ENCODE measurements at regions not wholly inside any gene's neighbourhood (a gene's known extent, or its start where the extent isn't known, plus 50 kb on each side); places are given as distances from the start of the nearest gene placed in this dataset.
"Not testable (repeated sequence)": the region's sequence is repeated elsewhere in the genome, so short reads cannot be mapped to it uniquely, and the experiment has no call there.

- 23 to 25% methylated on average over 5 to 7 of the region's 7 CpGs for WGBS, 2 donors
- peak in 1 of 2 donors; percentile 9 for DNase-seq
- H3K9me3 ChIP-seq; H3K27ac ChIP-seq; H3K4me3 ChIP-seq (replicated peaks in 1 of 3); H3K36me3 ChIP-seq; intact Hi-C loops (cut with DNase I); H3K27me3 ChIP-seq; H3K4me1 ChIP-seq: not testable (repeated sequence)
- peak in 5 of 6 experiments; percentile 20 to 56 (median 46) for TF ChIP-seq CTCF (IDR thresholded peaks at IDR 0.05)
These were observed 172.5 kb upstream of the NOTCH2NLA start for GRCh38 chr1:146401281-146401825.

- 77 to 83% methylated on average over 8 of the region's 8 CpGs for WGBS, 2 donors
- intact Hi-C loops (cut with DNase I); H3K27ac ChIP-seq; H3K9me3 ChIP-seq; DNase-seq; H3K36me3 ChIP-seq; H3K4me1 ChIP-seq; H3K27me3 ChIP-seq; H3K4me3 ChIP-seq (replicated peaks in 1 of 3): not testable (repeated sequence)
These were observed 171.6 kb upstream of the NOTCH2NLA start for GRCh38 chr1:146400173-146401121.

GRCh38 chr1:146399225-146399624 lies 170.4 kb upstream of the NOTCH2NLA start:
- H3K27ac ChIP-seq; H3K9me3 ChIP-seq; H3K4me3 ChIP-seq (replicated peaks in 1 of 3); H3K4me1 ChIP-seq; H3K36me3 ChIP-seq; H3K27me3 ChIP-seq; DNase-seq; intact Hi-C loops (cut with DNase I): not testable (repeated sequence)
- WGBS, 2 donors, result 85 to 100% methylated on average over 2 of the region's 2 CpGs

- DNase-seq; H3K9me3 ChIP-seq; H3K4me3 ChIP-seq (replicated peaks in 1 of 3); H3K4me1 ChIP-seq; H3K27me3 ChIP-seq; intact Hi-C loops (cut with DNase I); H3K27ac ChIP-seq; H3K36me3 ChIP-seq: not testable (repeated sequence)
These were observed 168.0 kb upstream of the NOTCH2NLA start for GRCh38 chr1:146396801-146397200.

- WGBS, 2 donors, result 93 to 96% methylated on average over 5 to 6 of the region's 6 CpGs
- H3K4me1 ChIP-seq; H3K4me3 ChIP-seq (replicated peaks in 1 of 3); DNase-seq; H3K36me3 ChIP-seq; intact Hi-C loops (cut with DNase I); H3K27me3 ChIP-seq; H3K27ac ChIP-seq; H3K9me3 ChIP-seq: not testable (repeated sequence)
These were observed 167.4 kb upstream of the NOTCH2NLA start for GRCh38 chr1:146396242-146396641.

- H3K27me3 ChIP-seq; H3K36me3 ChIP-seq; H3K4me1 ChIP-seq; H3K27ac ChIP-seq; DNase-seq; intact Hi-C loops (cut with DNase I); H3K9me3 ChIP-seq; H3K4me3 ChIP-seq (replicated peaks in 1 of 3): not testable (repeated sequence)
- WGBS, 2 donors, result 54% methylated on average over 5 of the region's 23 CpGs; no CpG with 5 or more reads in 1 of the 2 donors
These were observed 165.0 kb upstream of the NOTCH2NLA start for GRCh38 chr1:146393796-146394195.

- DNase-seq; H3K4me3 ChIP-seq (replicated peaks in 1 of 3); H3K9me3 ChIP-seq; H3K27me3 ChIP-seq; intact Hi-C loops (cut with DNase I); H3K36me3 ChIP-seq; H3K27ac ChIP-seq; H3K4me1 ChIP-seq: not testable (repeated sequence)
- WGBS, 2 donors, result 47 to 55% methylated on average over 16 to 19 of the region's 19 CpGs
These were observed 164.3 kb upstream of the NOTCH2NLA start for GRCh38 chr1:146393154-146393553.

GRCh38 chr1:146389178-146389577 lies 160.4 kb upstream of the NOTCH2NLA start:
- intact Hi-C loops (cut with DNase I); H3K9me3 ChIP-seq; H3K27me3 ChIP-seq; H3K36me3 ChIP-seq; H3K27ac ChIP-seq; DNase-seq; H3K4me1 ChIP-seq; H3K4me3 ChIP-seq (replicated peaks in 1 of 3): not testable (repeated sequence)
- 55 to 92% methylated on average over 3 to 4 of the region's 6 CpGs for WGBS, 2 donors

GRCh38 chr1:146387750-146388469 lies 159.1 kb upstream of the NOTCH2NLA start:
- H3K36me3 ChIP-seq; H3K4me3 ChIP-seq (replicated peaks in 1 of 3); intact Hi-C loops (cut with DNase I); H3K4me1 ChIP-seq; H3K27me3 ChIP-seq; DNase-seq; H3K9me3 ChIP-seq: not testable (repeated sequence)
- WGBS, 2 donors, result 46 to 51% methylated on average over 8 to 9 of the region's 10 CpGs
- H3K27ac ChIP-seq, result peak overlapping the region; percentile 17 to 95 (median 44)
